ENCODE measurements at regions not wholly inside any gene's neighbourhood (a gene's known extent, or its start where the extent isn't known, plus 50 kb on each side); places are given as distances from the start of the nearest gene placed in this dataset.

- no peaks in the 10 kb centered on the region for H3K36me3 ChIP-seq
- H3K4me3 ChIP-seq = no peak overlapping the region
- H3K4me1 ChIP-seq (ENCODE audit: low read depth) = peaks cover 9% of the 10 kb centered on the region
- H3K9me3 ChIP-seq (ENCODE audit: low read depth) = no peaks in the 10 kb centered on the region
- H3K27me3 ChIP-seq = no peaks in the 10 kb centered on the region
- DNase-seq (ENCODE audit: low read depth in 1 of 2, low spot score in 1 of 2) = peak in 1 of 2 donors; percentile 18
- TF ChIP-seq, protein P1, sequence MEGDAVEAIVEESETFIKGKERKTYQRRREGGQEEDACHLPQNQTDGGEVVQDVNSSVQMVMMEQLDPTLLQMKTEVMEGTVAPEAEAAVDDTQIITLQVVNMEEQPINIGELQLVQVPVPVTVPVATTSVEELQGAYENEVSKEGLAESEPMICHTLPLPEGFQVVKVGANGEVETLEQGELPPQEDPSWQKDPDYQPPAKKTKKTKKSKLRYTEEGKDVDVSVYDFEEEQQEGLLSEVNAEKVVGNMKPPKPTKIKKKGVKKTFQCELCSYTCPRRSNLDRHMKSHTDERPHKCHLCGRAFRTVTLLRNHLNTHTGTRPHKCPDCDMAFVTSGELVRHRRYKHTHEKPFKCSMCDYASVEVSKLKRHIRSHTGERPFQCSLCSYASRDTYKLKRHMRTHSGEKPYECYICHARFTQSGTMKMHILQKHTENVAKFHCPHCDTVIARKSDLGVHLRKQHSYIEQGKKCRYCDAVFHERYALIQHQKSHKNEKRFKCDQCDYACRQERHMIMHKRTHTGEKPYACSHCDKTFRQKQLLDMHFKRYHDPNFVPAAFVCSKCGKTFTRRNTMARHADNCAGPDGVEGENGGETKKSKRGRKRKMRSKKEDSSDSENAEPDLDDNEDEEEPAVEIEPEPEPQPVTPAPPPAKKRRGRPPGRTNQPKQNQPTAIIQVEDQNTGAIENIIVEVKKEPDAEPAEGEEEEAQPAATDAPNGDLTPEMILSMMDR (IDR thresholded peaks at IDR 0.05; ENCODE audit: low read depth, low read length) = no peak
- H3K27ac ChIP-seq = no peak overlapping the region
Observed at GRCh38 chr12:87383680-87384079, 645.5 kb downstream of the C12orf50 start.

- peaks cover 9% of the 10 kb centered on the region for H3K4me1 ChIP-seq (ENCODE audit: low read depth)
- no peaks in the 10 kb centered on the region for H3K9me3 ChIP-seq (ENCODE audit: low read depth)
- H3K36me3 ChIP-seq = no peaks in the 10 kb centered on the region
- TF ChIP-seq, protein P1 (IDR thresholded peaks at IDR 0.05; ENCODE audit: low read depth, low read length) = no peak
- H3K27me3 ChIP-seq = no peaks in the 10 kb centered on the region
- no peak for DNase-seq (ENCODE audit: low read depth in 1 of 2, low spot score in 1 of 2)
- H3K4me3 ChIP-seq = no peak overlapping the region
- H3K27ac ChIP-seq = no peak overlapping the region
Observed at GRCh38 chr12:87382959-87383566, 646.1 kb downstream of the C12orf50 start.

GRCh38 chr12:87382436-87382835 is 646.8 kb downstream of the C12orf50 start:
- TF ChIP-seq, protein P1 (IDR thresholded peaks at IDR 0.05; ENCODE audit: low read depth, low read length) = no peak
- no peaks in the 10 kb centered on the region for H3K9me3 ChIP-seq (ENCODE audit: low read depth)
- H3K4me1 ChIP-seq (ENCODE audit: low read depth) = peaks cover 9% of the 10 kb centered on the region
- H3K27me3 ChIP-seq = no peaks in the 10 kb centered on the region
- H3K4me3 ChIP-seq = no peak overlapping the region
- H3K36me3 ChIP-seq = no peaks in the 10 kb centered on the region
- H3K27ac ChIP-seq = no peak overlapping the region
- DNase-seq (ENCODE audit: low read depth in 1 of 2, low spot score in 1 of 2) = no peak

DNA sequence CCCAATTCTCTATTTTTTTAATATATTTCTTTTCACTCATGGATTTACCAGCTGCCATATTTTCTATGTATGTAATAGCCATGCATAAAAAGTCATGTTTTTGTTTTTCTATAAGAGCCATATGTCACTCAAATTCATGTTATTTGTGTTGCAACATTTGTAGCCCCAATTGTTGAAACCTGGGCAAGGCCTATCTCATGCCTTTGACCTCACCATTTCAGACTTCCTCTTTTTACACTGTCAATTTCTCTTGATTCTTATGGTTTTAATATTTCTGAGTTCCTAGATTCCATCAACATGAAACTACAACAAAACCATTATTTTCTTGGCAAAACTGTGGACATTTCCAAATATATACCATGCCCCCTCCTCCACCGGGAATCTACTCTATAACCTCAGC is 647.5 kb downstream of the C12orf50 start:
- Histone ChIP-seq H3K4me1 (ENCODE audit: low read depth) (peaks cover 9% of the 10 kb centered on the region), H3K9me3 (ENCODE audit: low read depth) (no peaks in the 10 kb centered on the region), H3K36me3 (no peaks in the 10 kb centered on the region), H3K27me3 (no peaks in the 10 kb centered on the region), H3K27ac (no peak overlapping the region), H3K4me3 (no peak overlapping the region)
- TF ChIP-seq, protein P1 (IDR thresholded peaks at IDR 0.05; ENCODE audit: low read depth, low read length) = no peak
- no peak for DNase-seq (ENCODE audit: low read depth in 1 of 2, low spot score in 1 of 2)

GRCh38 chr12:87378526-87378925 is 650.7 kb downstream of the C12orf50 start:
- Histone ChIP-seq H3K27me3 (no peaks in the 10 kb centered on the region), H3K9me3 (ENCODE audit: low read depth) (no peaks in the 10 kb centered on the region), H3K4me1 (ENCODE audit: low read depth) (peaks cover 5% of the 10 kb centered on the region), H3K36me3 (no peaks in the 10 kb centered on the region), H3K4me3 (no peak overlapping the region), H3K27ac (no peak overlapping the region)
- DNase-seq (ENCODE audit: low read depth in 1 of 2, low spot score in 1 of 2) = no peak
- TF ChIP-seq, protein P1 (IDR thresholded peaks at IDR 0.05; ENCODE audit: low read depth, low read length) = no peak
